Esophagus muscularis mucosa (tissue), 4 donors: ENCODE measurements at regions not wholly inside any gene's neighbourhood (a gene's known extent, or its start where the extent isn't known, plus 50 kb on each side); places are given as distances from the start of the nearest gene placed in this dataset.

ENCODE experiments used
- DNase-seq: peaks from one replicate; pipeline ENCODE4 v3.0.0-alpha.2; 2017; ENCODE audit errors: extremely low spot score
- H3K27ac ChIP-seq, 4 donors: fragments of 200-600 bp; sonication (generic); replicated peaks in 1 of 4; 1 replicate in 3 of 4; 2 replicates in 1 of 4; pipeline ENCODE4 v1.5.1; 2016 to 2019; ENCODE audit warnings: mild to moderate bottlenecking in 1 of 4
- H3K27me3 ChIP-seq, 4 donors: fragments of 200-600 bp; sonication (generic); one replicate each; pipeline versions ENCODE4 v1.5.1 to v1.6.0; 2016 to 2019
- H3K36me3 ChIP-seq, 4 donors: fragments of 200-600 bp; sonication (generic); one replicate each; pipeline ENCODE4 v1.5.1; 2016 to 2019
- H3K4me1 ChIP-seq, 4 donors: fragments of 200-600 bp; sonication (generic); one replicate each; pipeline ENCODE4 v1.5.1; 2016 to 2019
- H3K4me3 ChIP-seq, 4 donors: fragments of 200-600 bp; sonication (generic); 1 replicate in 2 of 4; 2 replicates in 2 of 4; pipeline ENCODE4 v1.5.1; 2016 to 2019; ENCODE audit warnings: mild to moderate bottlenecking in 4 of 4, moderate library complexity in 1 of 4
- H3K9me3 ChIP-seq, 4 donors: fragments of 200-600 bp; sonication (generic); 1 replicate in 3 of 4; 2 replicates in 1 of 4; pipeline ENCODE4 v1.5.1; 2016 to 2019
- EP300 ChIP-seq: sonication (generic); formaldehyde crosslinking; IDR thresholded peaks from one replicate; pipeline ENCODE4 v1.6.1; 2017; ENCODE audit warnings: antibody characterized with exemption
- POLR2A ChIP-seq: fragments of 450-650 bp; IDR thresholded peaks from one replicate; pipeline ENCODE4 v1.6.1; 2017; ENCODE audit warnings: antibody characterized with exemption, moderate library complexity, mild to moderate bottlenecking, low read depth
- POLR2AphosphoS5 ChIP-seq, 2 donors: sonication (generic); formaldehyde crosslinking; IDR thresholded peaks; one replicate each; pipeline ENCODE4 v1.6.1; 2017; ENCODE audit warnings: antibody characterized with exemption in 2 of 2
- WGBS: methylation state at CpG from one replicate; pipeline ENCODE4 v1.1.5; 2018; 5-methylcytosine and 5-hydroxymethylcytosine counted together
- intact Hi-C: fragments of 100-400 bp; cut with DNase I; formaldehyde crosslinking; loops from one replicate; pipeline ENCODE4 v1.15.1; 2023
- TF ChIP-seq, protein P1 (sequence below), 3 experiments: fragments of 200-600 bp in 2 of 3; fragments of 450-650 bp in 1 of 3; sonication (generic) in 2 of 3; IDR thresholded peaks; one replicate each; pipeline ENCODE4 v1.5.1; 2017 to 2019; ENCODE audit warnings: antibody characterized with exemption in 3 of 3, mild to moderate bottlenecking in 2 of 3, moderate library complexity in 1 of 3

DNA sequence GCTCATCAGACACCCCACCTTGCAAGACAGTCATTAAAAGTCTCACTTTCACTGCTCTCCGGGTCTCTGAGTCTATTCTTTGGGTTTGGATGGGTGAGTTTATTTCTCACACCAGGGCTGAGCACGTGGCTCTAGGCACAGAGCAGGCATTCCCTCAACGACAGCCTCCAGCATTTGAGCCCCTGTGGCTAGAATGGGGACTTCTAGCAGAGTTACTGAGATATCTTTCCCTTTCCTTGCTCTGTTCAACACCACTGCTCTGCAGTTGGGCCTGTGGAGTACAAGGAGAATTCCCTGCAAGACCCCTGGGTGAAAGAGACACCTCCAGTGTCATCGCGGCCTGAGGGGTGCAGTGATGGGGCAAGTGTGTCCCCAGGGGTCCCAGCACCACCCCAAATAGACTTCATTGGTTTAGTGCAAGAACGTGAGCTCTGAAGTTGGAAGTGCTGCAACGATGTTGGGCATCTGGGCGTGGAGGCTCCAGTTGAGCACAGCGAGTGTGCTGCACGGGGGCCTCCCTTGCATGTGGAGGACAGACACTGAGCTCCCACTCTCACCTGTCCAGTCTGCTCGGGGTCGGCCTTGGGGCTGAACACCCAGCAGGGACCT lies 184.1 kb upstream of the HS6ST1 start:
- no peaks in the 10 kb centered on the region for H3K27me3 ChIP-seq
- DNase-seq: no peak
- 100% methylated on average over 6 of the region's 12 CpGs for WGBS
- H3K36me3 ChIP-seq: no peaks in the 10 kb centered on the region
- no peak for TF ChIP-seq POLR2A
- no peak for TF ChIP-seq EP300
- TF ChIP-seq, protein P1, sequence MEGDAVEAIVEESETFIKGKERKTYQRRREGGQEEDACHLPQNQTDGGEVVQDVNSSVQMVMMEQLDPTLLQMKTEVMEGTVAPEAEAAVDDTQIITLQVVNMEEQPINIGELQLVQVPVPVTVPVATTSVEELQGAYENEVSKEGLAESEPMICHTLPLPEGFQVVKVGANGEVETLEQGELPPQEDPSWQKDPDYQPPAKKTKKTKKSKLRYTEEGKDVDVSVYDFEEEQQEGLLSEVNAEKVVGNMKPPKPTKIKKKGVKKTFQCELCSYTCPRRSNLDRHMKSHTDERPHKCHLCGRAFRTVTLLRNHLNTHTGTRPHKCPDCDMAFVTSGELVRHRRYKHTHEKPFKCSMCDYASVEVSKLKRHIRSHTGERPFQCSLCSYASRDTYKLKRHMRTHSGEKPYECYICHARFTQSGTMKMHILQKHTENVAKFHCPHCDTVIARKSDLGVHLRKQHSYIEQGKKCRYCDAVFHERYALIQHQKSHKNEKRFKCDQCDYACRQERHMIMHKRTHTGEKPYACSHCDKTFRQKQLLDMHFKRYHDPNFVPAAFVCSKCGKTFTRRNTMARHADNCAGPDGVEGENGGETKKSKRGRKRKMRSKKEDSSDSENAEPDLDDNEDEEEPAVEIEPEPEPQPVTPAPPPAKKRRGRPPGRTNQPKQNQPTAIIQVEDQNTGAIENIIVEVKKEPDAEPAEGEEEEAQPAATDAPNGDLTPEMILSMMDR (IDR thresholded peaks at IDR 0.05): no peak
- TF ChIP-seq POLR2AphosphoS5 (IDR thresholded peaks at IDR 0.05): no peak
- H3K27ac ChIP-seq: no peak overlapping the region
- peaks cover 0 to 12% (median 0%) of the 10 kb centered on the region in 4 donors for H3K4me1 ChIP-seq
- H3K4me3 ChIP-seq: no peak overlapping the region
- H3K9me3 ChIP-seq: no peaks in the 10 kb centered on the region
- intact Hi-C loops: no loop called here

GRCh38 chr2:128503399-128504245 lies 185.0 kb upstream of the HS6ST1 start:
- DNase-seq: no peak
- WGBS: 80% methylated on average over 19 of the region's 19 CpGs
- no peak overlapping the region for H3K4me3 ChIP-seq

DNA sequence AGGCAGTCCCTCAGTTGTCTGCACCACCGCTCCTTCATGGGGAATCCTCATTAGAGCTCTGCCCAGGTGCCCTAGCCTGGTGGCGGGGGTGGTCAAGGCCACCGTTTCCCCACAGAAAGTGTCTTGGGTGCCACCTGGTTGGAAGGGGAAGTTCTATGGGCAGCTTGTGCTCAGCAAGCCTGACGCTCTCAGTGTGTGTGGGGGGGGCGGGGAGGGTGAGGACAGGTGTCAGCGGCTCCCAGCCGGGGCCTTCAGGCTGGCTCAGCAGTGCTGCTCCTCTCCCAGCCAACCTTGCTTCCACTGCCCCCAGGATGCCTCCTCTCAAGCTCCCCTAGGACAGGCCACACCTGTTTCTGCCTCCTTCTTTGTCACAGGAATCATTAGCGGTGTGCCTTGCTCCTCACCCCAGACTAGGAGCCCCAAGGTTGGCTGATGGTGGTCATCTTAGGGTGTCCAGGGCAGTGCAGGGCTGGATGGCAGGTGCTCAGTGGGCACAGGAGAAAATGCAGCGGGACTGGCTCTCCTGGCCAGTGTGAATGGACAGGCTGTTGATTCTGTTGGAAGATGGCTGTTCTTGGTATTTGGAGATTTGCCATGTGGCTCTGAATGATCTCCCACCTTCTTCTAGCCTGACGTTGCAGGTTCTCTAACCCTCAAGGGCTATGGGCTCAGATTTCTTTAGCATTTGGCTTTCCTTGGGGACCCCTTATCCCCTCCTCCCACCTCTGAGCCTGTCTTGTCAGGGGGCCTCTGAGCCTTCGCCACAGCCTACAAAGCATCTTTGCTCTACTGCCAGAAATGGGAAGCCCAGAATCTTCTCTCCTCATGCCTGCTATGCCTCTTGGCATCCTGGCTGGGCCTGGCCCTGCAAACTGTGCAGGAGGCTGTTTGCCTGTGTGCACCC lies 185.8 kb upstream of the HS6ST1 start:
- peaks cover 0 to 10% (median 0%) of the 10 kb centered on the region in 4 donors for H3K9me3 ChIP-seq
- no peaks in the 10 kb centered on the region for H3K27me3 ChIP-seq
- intact Hi-C loops: no loop called here
- no peak for TF ChIP-seq POLR2A
- no peak for TF ChIP-seq POLR2AphosphoS5 (IDR thresholded peaks at IDR 0.05)
- TF ChIP-seq, protein P1 (IDR thresholded peaks at IDR 0.05): no peak
- no peak for TF ChIP-seq EP300
- no peak overlapping the region for H3K27ac ChIP-seq
- no peak overlapping the region for H3K4me3 ChIP-seq
- no peak for DNase-seq
- H3K4me1 ChIP-seq: peaks cover 0 to 12% (median 0%) of the 10 kb centered on the region in 4 donors
- 89% methylated on average over 10 of the region's 11 CpGs for WGBS
- H3K36me3 ChIP-seq: no peaks in the 10 kb centered on the region

More at GRCh38 chr2:128503399-128504245, 185.0 kb upstream of the HS6ST1 start:
- TF ChIP-seq POLR2AphosphoS5 (IDR thresholded peaks at IDR 0.05): no peak
- no peak for TF ChIP-seq EP300
- TF ChIP-seq, protein P1 (IDR thresholded peaks at IDR 0.05): no peak
- no peak for TF ChIP-seq POLR2A
- Histone ChIP-seq H3K4me1 (peaks cover 0 to 12% (median 0%) of the 10 kb centered on the region in 4 donors), H3K27ac (no peak overlapping the region), H3K9me3 (peaks cover 0 to 4% (median 0%) of the 10 kb centered on the region in 4 donors), H3K27me3 (no peaks in the 10 kb centered on the region), H3K36me3 (no peaks in the 10 kb centered on the region)
- intact Hi-C loops: no loop called here

GRCh38 chr2:128505150-128505490 lies 186.5 kb upstream of the HS6ST1 start:
- Histone ChIP-seq H3K9me3 (peaks cover 0 to 10% (median 0%) of the 10 kb centered on the region in 4 donors), H3K27me3 (no peaks in the 10 kb centered on the region), H3K4me3 (no peak overlapping the region), H3K27ac (no peak overlapping the region), H3K4me1 (peaks cover 0 to 12% (median 0%) of the 10 kb centered on the region in 4 donors), H3K36me3 (no peaks in the 10 kb centered on the region)
- DNase-seq: no peak
- no peak for TF ChIP-seq EP300
- no peak for TF ChIP-seq POLR2AphosphoS5 (IDR thresholded peaks at IDR 0.05)
- TF ChIP-seq, protein P1 (IDR thresholded peaks at IDR 0.05): no peak
- TF ChIP-seq POLR2A: no peak
- intact Hi-C loops: no loop called here
- 82% methylated on average over 6 of the region's 6 CpGs for WGBS
